ENCODE measurements at regions not wholly inside any gene's neighbourhood (a gene's known extent, or its start where the extent isn't known, plus 50 kb on each side); places are given as distances from the start of the nearest gene placed in this dataset.

- TF ChIP-seq POLR2AphosphoS5 (IDR thresholded peaks at IDR 0.05; ENCODE audit: low read depth, low read length) (no peak), CTCF (IDR thresholded peaks at IDR 0.05) (no peak), TCF7L2 (IDR thresholded peaks at IDR 0.05; ENCODE audit: low read depth, low read length) (no peak), SIN3A (IDR thresholded peaks at IDR 0.05; ENCODE audit: borderline replicate concordance, insufficient read depth, low read depth, low read length) (no peak)
Observed at GRCh38 chr11:115557681-115558080, 53.5 kb upstream of the CADM1 start.
